ENCODE measurements at regions not wholly inside any gene's neighbourhood (a gene's known extent, or its start where the extent isn't known, plus 50 kb on each side); places are given as distances from the start of the nearest gene placed in this dataset.

- POLR2A ChIA-PET, result no interaction called here
- H3K27ac ChIP-seq (ENCODE audit: low read length), result no peak overlapping the region
- CTCF ChIA-PET, result interaction anchor here (0.5 kb wide), 1 partner anchor 123 kb away, joined by 3 read pairs; no protein-coding TSS in a partner anchor
- H3K27me3 ChIP-seq (ENCODE audit: control insufficient read depth, insufficient read depth, low read length), result peaks cover 4% of the 10 kb centered on the region; the same call in 1 of the 2 replicates
- no peak for TF ChIP-seq CTCF (IDR thresholded peaks at IDR 0.05)
- TF ChIP-seq SIN3A (IDR thresholded peaks at IDR 0.05; ENCODE audit: borderline replicate concordance, insufficient read depth, low read depth, low read length), result no peak
- no peak for TF ChIP-seq POLR2AphosphoS5 (IDR thresholded peaks at IDR 0.05; ENCODE audit: low read depth, low read length)
- no peak for TF ChIP-seq TCF7L2 (IDR thresholded peaks at IDR 0.05; ENCODE audit: low read depth, low read length)
- TF ChIP-seq REST (IDR thresholded peaks at IDR 0.05; ENCODE audit: insufficient read depth in 1 of 2, low read depth in 2 of 2, low read length in 1 of 2), result no peak
- H3K4me3 ChIP-seq (ENCODE audit: low read depth in 2 of 2, low read length in 2 of 2), result no peak overlapping the region
- no peaks in the 10 kb centered on the region for H3K36me3 ChIP-seq (ENCODE audit: control insufficient read depth, insufficient read depth, low read length)
- ATAC-seq (no peak), DNase-seq (ENCODE audit: low read depth, low spot score) (no peak)
- no peaks in the 10 kb centered on the region for H3K4me1 ChIP-seq (ENCODE audit: control insufficient read depth, insufficient read depth, low read length)
- intact Hi-C loops (cut with micrococcal nuclease; ENCODE audit: unreplicated experiment) (no loop called here), in situ Hi-C loops (cut with HindIII; ENCODE audit: low pct_unique_long_range_greater_than_20kb, low sequenced_read_pairs) (no loop called here)
- no TSS peak for BruUV-seq (replicated peaks)
- H3K9me3 ChIP-seq (ENCODE audit: control insufficient read depth, insufficient read depth, low read depth, low read length), result no peaks in the 10 kb centered on the region
These were observed 131.7 kb upstream of the SOX9 start for GRCh38 chr17:71989117-71989516.

- no TSS peak for BruUV-seq (replicated peaks)
- CTCF ChIA-PET, result no interaction called here
- POLR2A ChIA-PET, result no interaction called here
- Histone ChIP-seq H3K36me3 (ENCODE audit: control insufficient read depth, insufficient read depth, low read length) (no peaks in the 10 kb centered on the region), H3K27me3 (ENCODE audit: control insufficient read depth, insufficient read depth, low read length) (peaks cover 3% of the 10 kb centered on the region; the same call in 1 of the 2 replicates), H3K4me1 (ENCODE audit: control insufficient read depth, insufficient read depth, low read length) (no peaks in the 10 kb centered on the region), H3K27ac (ENCODE audit: low read length) (no peak overlapping the region), H3K9me3 (ENCODE audit: control insufficient read depth, insufficient read depth, low read depth, low read length) (no peaks in the 10 kb centered on the region), H3K4me3 (ENCODE audit: low read depth in 2 of 2, low read length in 2 of 2) (no peak overlapping the region)
- in situ Hi-C loops (cut with HindIII; ENCODE audit: low pct_unique_long_range_greater_than_20kb, low sequenced_read_pairs) (no loop called here), intact Hi-C loops (cut with micrococcal nuclease; ENCODE audit: unreplicated experiment) (no loop called here)
- ATAC-seq (no peak), DNase-seq (ENCODE audit: low read depth, low spot score) (no peak)
- TF ChIP-seq CTCF (IDR thresholded peaks at IDR 0.05) (no peak), POLR2AphosphoS5 (IDR thresholded peaks at IDR 0.05; ENCODE audit: low read depth, low read length) (no peak), REST (IDR thresholded peaks at IDR 0.05; ENCODE audit: insufficient read depth in 1 of 2, low read depth in 2 of 2, low read length in 1 of 2) (no peak), TCF7L2 (IDR thresholded peaks at IDR 0.05; ENCODE audit: low read depth, low read length) (no peak), SIN3A (IDR thresholded peaks at IDR 0.05; ENCODE audit: borderline replicate concordance, insufficient read depth, low read depth, low read length) (no peak)
These were observed 127.5 kb upstream of the SOX9 start for GRCh38 chr17:71993363-71993762.

Data from Panc1 (cell line).